ENCODE measurements at regions not wholly inside any gene's neighbourhood (a gene's known extent, or its start where the extent isn't known, plus 50 kb on each side); places are given as distances from the start of the nearest gene placed in this dataset.

GRCh38 chr15:46853600-46853999, 863.7 kb upstream of the SEMA6D start:
- TF ChIP-seq CTCF (IDR thresholded peaks at IDR 0.05) (no peak), POLR2A (IDR thresholded peaks at IDR 0.05) (no peak)
- Histone ChIP-seq H3K27me3 (no peaks in the 10 kb centered on the region), H3K27ac (no peak overlapping the region), H3K4me1 (no peaks in the 10 kb centered on the region), H3K9me3 (no peaks in the 10 kb centered on the region), H3K36me3 (no peaks in the 10 kb centered on the region), H3K4me3 (no peak overlapping the region)
- intact Hi-C loops (cut with DNase I; ENCODE audit: low total_unique reads) = no loop called here
- DNase-seq = no peak

GRCh38 chr15:46854564-46854963, 862.7 kb upstream of the SEMA6D start:
- H3K9me3 ChIP-seq = no peaks in the 10 kb centered on the region
- H3K4me3 ChIP-seq = no peak overlapping the region
- no peak overlapping the region for H3K27ac ChIP-seq
- TF ChIP-seq POLR2A (IDR thresholded peaks at IDR 0.05) (no peak), CTCF (IDR thresholded peaks at IDR 0.05) (no peak)
- H3K4me1 ChIP-seq = no peaks in the 10 kb centered on the region
- intact Hi-C loops (cut with DNase I; ENCODE audit: low total_unique reads) = no loop called here
- DNase-seq = no peak
- H3K36me3 ChIP-seq = no peaks in the 10 kb centered on the region
- H3K27me3 ChIP-seq = no peaks in the 10 kb centered on the region

DNA sequence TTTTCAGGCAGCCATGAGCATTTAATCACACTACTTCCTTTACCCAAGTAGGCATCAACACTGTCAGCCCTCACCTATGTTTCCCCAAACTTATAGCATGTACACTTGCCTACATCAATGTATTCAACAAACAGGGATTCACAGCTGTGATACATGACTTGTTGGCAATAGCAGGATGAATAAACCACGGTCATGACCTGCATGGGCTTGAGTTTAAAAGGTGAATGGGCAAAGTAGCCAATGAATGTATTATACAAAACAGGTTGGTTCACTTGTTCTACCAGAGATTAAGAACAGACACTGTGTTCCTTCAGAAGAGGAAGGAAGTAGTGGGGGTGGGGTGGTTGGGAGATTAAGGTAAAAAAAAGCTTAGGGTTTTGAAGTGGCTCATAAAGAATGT, 861.9 kb upstream of the SEMA6D start:
- H3K27ac ChIP-seq = no peak overlapping the region
- no peaks in the 10 kb centered on the region for H3K4me1 ChIP-seq
- no peak for DNase-seq
- no peaks in the 10 kb centered on the region for H3K36me3 ChIP-seq
- H3K27me3 ChIP-seq = no peaks in the 10 kb centered on the region
- H3K9me3 ChIP-seq = no peaks in the 10 kb centered on the region
- intact Hi-C loops (cut with DNase I; ENCODE audit: low total_unique reads) = no loop called here
- TF ChIP-seq POLR2A (IDR thresholded peaks at IDR 0.05) (no peak), CTCF (IDR thresholded peaks at IDR 0.05) (no peak)
- no peak overlapping the region for H3K4me3 ChIP-seq

DNA sequence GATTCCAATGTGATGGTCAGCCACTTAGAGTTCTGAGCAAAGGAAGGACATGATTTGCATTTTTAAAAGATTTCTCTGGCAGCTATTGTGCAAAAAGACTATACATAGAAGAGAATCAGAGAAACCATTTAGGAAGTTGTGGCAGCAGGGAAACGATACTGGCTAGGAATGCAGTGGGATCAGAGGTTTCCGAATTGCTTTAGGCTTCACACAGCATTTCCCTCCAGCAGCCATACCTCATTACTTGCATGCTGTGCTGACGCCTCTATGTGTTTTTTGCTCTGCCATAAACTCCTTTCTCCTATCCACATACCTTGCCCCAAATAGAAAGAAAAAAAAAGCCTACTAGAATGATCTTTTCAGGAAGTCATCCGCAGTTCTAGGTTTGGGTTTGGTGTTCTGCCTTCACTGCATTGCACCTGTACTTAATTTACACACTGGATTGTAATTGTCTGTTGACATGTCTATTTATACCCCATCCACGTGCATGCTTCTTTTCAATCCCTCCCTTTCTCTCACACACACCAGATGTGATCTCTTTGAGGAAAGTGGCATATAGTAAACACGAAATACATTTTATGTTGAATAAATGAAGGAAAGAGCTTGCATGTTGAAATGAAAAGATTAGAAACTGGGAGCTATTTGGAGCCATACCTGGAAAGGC, 860.3 kb upstream of the SEMA6D start:
- no peak for DNase-seq
- TF ChIP-seq POLR2A (IDR thresholded peaks at IDR 0.05) (no peak), CTCF (IDR thresholded peaks at IDR 0.05) (no peak)
- no peaks in the 10 kb centered on the region for H3K27me3 ChIP-seq
- no peaks in the 10 kb centered on the region for H3K9me3 ChIP-seq
- H3K4me1 ChIP-seq = no peaks in the 10 kb centered on the region
- H3K27ac ChIP-seq = no peak overlapping the region
- intact Hi-C loops (cut with DNase I; ENCODE audit: low total_unique reads) = no loop called here
- H3K4me3 ChIP-seq = no peak overlapping the region
- no peaks in the 10 kb centered on the region for H3K36me3 ChIP-seq

DNA sequence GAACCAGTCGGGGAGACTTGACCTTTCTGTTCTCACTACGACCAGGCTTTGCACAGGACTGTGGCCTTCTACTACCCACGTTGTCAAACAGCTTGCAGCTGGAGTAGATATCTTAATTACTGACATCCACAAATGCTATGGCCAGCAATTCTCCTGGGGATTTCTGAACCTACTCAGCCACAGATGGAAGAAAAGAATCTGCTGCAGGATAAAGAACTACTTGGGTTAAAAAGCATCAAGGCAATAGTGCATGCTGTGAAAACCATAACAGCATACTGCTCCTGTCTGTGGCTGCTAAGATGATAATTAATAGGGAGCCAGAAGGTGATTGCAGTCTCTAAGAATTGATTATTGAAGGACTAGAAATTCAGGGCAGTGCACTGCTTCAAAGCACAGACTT, 859.2 kb upstream of the SEMA6D start:
- no peak for TF ChIP-seq CTCF (IDR thresholded peaks at IDR 0.05)
- TF ChIP-seq POLR2A (IDR thresholded peaks at IDR 0.05) = no peak
- H3K36me3 ChIP-seq = no peaks in the 10 kb centered on the region
- H3K4me1 ChIP-seq = no peaks in the 10 kb centered on the region
- no peaks in the 10 kb centered on the region for H3K9me3 ChIP-seq
- H3K4me3 ChIP-seq = no peak overlapping the region
- intact Hi-C loops (cut with DNase I; ENCODE audit: low total_unique reads) = no loop called here
- H3K27me3 ChIP-seq = no peaks in the 10 kb centered on the region
- DNase-seq = no peak
- H3K27ac ChIP-seq = no peak overlapping the region

Data from uterus (tissue), 3 donors.